WTC11 (cell line): ENCODE measurements at regions not wholly inside any gene's neighbourhood (a gene's known extent, or its start where the extent isn't known, plus 50 kb on each side); places are given as distances from the start of the nearest gene placed in this dataset.

Experiments
- ZBTB21 ChIP-seq: sonication (generic); formaldehyde crosslinking; IDR thresholded peaks from 2 replicates; pipeline ENCODE4 v1.8.1; 2023; ENCODE audit warnings: mild to moderate bottlenecking, missing genetic modification reagents, borderline replicate concordance
- TF ChIP-seq, protein P1 (sequence below): sonication (generic); formaldehyde crosslinking; IDR thresholded peaks from 2 replicates; pipeline ENCODE4 v1.8.0; 2022; ENCODE audit warnings: mild to moderate bottlenecking, missing genetic modification reagents
- TF ChIP-seq, protein P2 (sequence below): fragments of 200-600 bp; IDR thresholded peaks from 2 replicates; pipeline ENCODE4 v1.8.0; 2022; ENCODE audit warnings: antibody characterized with exemption
- TF ChIP-seq, protein P3 (sequence below): sonication (generic); formaldehyde crosslinking; IDR thresholded peaks from 2 replicates; pipeline ENCODE4 v1.8.1; 2023; ENCODE audit warnings: mild to moderate bottlenecking, moderate library complexity, missing genetic modification reagents

DNA sequence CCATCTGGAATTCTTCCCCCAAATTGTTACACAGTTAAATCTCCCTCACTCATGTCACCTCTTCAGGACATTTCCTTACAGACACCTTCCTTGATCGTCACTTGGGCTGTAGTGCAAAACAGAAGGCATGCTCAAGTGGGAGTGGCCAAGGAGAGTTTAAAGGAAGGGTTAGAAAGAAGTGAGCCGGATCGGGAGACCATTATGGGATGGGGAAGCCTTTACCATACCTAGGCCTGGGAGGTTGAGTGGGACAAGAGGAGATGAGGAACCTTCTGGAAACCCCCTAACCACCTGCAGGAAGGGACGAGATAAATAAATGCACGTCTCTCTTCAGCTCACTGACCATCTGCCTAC, 102.7 kb downstream of the UCHL1 start:
- TF ChIP-seq, protein P1, sequence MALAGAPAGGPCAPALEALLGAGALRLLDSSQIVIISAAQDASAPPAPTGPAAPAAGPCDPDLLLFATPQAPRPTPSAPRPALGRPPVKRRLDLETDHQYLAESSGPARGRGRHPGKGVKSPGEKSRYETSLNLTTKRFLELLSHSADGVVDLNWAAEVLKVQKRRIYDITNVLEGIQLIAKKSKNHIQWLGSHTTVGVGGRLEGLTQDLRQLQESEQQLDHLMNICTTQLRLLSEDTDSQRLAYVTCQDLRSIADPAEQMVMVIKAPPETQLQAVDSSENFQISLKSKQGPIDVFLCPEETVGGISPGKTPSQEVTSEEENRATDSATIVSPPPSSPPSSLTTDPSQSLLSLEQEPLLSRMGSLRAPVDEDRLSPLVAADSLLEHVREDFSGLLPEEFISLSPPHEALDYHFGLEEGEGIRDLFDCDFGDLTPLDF (CRISPR knock-in tag), result no peak
- TF ChIP-seq, protein P2, sequence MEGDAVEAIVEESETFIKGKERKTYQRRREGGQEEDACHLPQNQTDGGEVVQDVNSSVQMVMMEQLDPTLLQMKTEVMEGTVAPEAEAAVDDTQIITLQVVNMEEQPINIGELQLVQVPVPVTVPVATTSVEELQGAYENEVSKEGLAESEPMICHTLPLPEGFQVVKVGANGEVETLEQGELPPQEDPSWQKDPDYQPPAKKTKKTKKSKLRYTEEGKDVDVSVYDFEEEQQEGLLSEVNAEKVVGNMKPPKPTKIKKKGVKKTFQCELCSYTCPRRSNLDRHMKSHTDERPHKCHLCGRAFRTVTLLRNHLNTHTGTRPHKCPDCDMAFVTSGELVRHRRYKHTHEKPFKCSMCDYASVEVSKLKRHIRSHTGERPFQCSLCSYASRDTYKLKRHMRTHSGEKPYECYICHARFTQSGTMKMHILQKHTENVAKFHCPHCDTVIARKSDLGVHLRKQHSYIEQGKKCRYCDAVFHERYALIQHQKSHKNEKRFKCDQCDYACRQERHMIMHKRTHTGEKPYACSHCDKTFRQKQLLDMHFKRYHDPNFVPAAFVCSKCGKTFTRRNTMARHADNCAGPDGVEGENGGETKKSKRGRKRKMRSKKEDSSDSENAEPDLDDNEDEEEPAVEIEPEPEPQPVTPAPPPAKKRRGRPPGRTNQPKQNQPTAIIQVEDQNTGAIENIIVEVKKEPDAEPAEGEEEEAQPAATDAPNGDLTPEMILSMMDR, result no peak
- no peak for TF ChIP-seq ZBTB21
- TF ChIP-seq, protein P3, sequence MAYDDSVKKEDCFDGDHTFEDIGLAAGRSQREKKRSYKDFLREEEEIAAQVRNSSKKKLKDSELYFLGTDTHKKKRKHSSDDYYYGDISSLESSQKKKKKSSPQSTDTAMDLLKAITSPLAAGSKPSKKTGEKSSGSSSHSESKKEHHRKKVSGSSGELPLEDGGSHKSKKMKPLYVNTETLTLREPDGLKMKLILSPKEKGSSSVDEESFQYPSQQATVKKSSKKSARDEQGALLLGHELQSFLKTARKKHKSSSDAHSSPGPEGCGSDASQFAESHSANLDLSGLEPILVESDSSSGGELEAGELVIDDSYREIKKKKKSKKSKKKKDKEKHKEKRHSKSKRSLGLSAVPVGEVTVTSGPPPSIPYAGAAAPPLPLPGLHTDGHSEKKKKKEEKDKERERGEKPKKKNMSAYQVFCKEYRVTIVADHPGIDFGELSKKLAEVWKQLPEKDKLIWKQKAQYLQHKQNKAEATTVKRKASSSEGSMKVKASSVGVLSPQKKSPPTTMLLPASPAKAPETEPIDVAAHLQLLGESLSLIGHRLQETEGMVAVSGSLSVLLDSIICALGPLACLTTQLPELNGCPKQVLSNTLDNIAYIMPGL (CRISPR knock-in tag), result no peak
